SK-N-SH (cell line): ENCODE measurements at regions not wholly inside any gene's neighbourhood (a gene's known extent, or its start where the extent isn't known, plus 50 kb on each side); places are given as distances from the start of the nearest gene placed in this dataset.

Experiments used
- CTCF ChIA-PET: fragments of 300-600, 350-600 bp; formaldehyde crosslinking; extraction: SDS; loops from one replicate; lab custom pipeline; 2021; lab: Yijun Ruan, JAX
- POLR2A ChIA-PET: fragments of 350-600 bp; sonication (Branson Sonifier 250); formaldehyde crosslinking; extraction: SDS; loops from one replicate; lab custom pipeline; 2020; ENCODE audit warnings: antibody characterized with exemption, inconsistent platforms; lab: Yijun Ruan, JAX
- DNase-seq: peaks from one replicate; pipeline ENCODE4 v3.0.0; 2012
- H2AFZ ChIP-seq: fragments of 200-600 bp; sonication (generic); 2 replicates; pipeline ENCODE4 v1.8.1; 2016; ENCODE audit warnings: antibody characterized with exemption, mild to moderate bottlenecking, low read depth
- H3F3A ChIP-seq: fragments of 200-600 bp; sonication (generic); replicated peaks from 2 replicates; pipeline ENCODE3; 2016; ENCODE audit warnings: antibody characterized with exemption, mild to moderate bottlenecking; ENCODE audit not compliant: insufficient read depth
- H3K27ac ChIP-seq, 2 experiments: fragments of 200-500 bp in 1 of 2; fragments of 200-600 bp in 1 of 2; sonication (Bioruptor generic) in 1 of 2; sonication (generic), shearing (Covaris generic) in 1 of 2; 2 replicates each; pipeline versions ENCODE4 v1.5.1 to v1.6.1; 2014 to 2016; ENCODE audit warnings: low read depth in 2 of 2, inconsistent platforms in 1 of 2, low read length in 1 of 2, mild to moderate bottlenecking in 1 of 2, mixed read lengths in 1 of 2
- H3K27me3 ChIP-seq: fragments of 200-600 bp; sonication (generic), shearing (Covaris generic); 2 replicates; pipeline ENCODE4 v1.6.1; 2016; ENCODE audit warnings: mixed run types; ENCODE audit not compliant: insufficient read depth
- H3K36me3 ChIP-seq, 2 experiments: fragments of 200-500 bp in 1 of 2; fragments of 200-600 bp in 1 of 2; sonication (Bioruptor generic) in 1 of 2; sonication (generic) in 1 of 2; replicated peaks in 1 of 2; 2 replicates each; pipeline versions ENCODE3 to v1.5.1; 2014 to 2016; ENCODE audit warnings: low read length in 1 of 2, mild to moderate bottlenecking in 1 of 2; ENCODE audit not compliant: insufficient read depth in 2 of 2, control insufficient read depth in 1 of 2
- H3K4me1 ChIP-seq, 2 experiments: fragments of 200-500 bp in 1 of 2; fragments of 200-600 bp in 1 of 2; sonication (Bioruptor generic) in 1 of 2; sonication (generic), shearing (Covaris generic) in 1 of 2; 2 replicates each; pipeline versions ENCODE4 v1.5.1 to v1.6.1; 2014 to 2016; ENCODE audit warnings: low read depth in 1 of 2, low read length in 1 of 2, mixed run types in 1 of 2; ENCODE audit not compliant: insufficient read depth in 2 of 2, control insufficient read depth in 1 of 2
- H3K4me2 ChIP-seq: fragments of 200-600 bp; sonication (generic), shearing (Covaris generic); 2 replicates; pipeline ENCODE4 v1.6.1; 2017; ENCODE audit warnings: mixed run types
- H3K4me3 ChIP-seq, 2 experiments: fragments of 200-500 bp in 1 of 2; fragments of 200-600 bp in 1 of 2; sonication (Bioruptor generic) in 1 of 2; sonication (generic), shearing (Covaris generic) in 1 of 2; 2 replicates each; pipeline versions ENCODE4 v1.5.1 to v1.8.1; 2014 to 2016; ENCODE audit warnings: low read depth in 2 of 2, inconsistent platforms in 1 of 2, low read length in 1 of 2, mild to moderate bottlenecking in 1 of 2, mixed read lengths in 1 of 2, moderate library complexity in 1 of 2
- H3K79me2 ChIP-seq: fragments of 200-600 bp; sonication (generic); 2 replicates; pipeline ENCODE4 v1.8.1; 2017; ENCODE audit warnings: mild to moderate bottlenecking; ENCODE audit not compliant: insufficient read depth
- H3K9ac ChIP-seq: fragments of 200-600 bp; sonication (generic); 2 replicates; pipeline ENCODE4 v1.6.1; 2017; ENCODE audit warnings: mixed run types
- H3K9me2 ChIP-seq: fragments of 200-600 bp; sonication (generic); 2 replicates; pipeline ENCODE4 v1.6.1; 2017; ENCODE audit warnings: mixed run types
- H3K9me3 ChIP-seq: fragments of 200-600 bp; sonication (generic); 2 replicates; pipeline ENCODE4 v1.6.1; 2017; ENCODE audit warnings: mixed run types, mild to moderate bottlenecking, moderate library complexity
- H4K20me1 ChIP-seq: fragments of 200-600 bp; sonication (generic); 2 replicates; pipeline ENCODE4 v1.6.1; 2017; ENCODE audit warnings: mild to moderate bottlenecking, mixed run types; ENCODE audit not compliant: insufficient read depth
- CHD2 ChIP-seq: fragments of 150-350 bp; IDR thresholded peaks from 2 replicates; pipeline ENCODE4 v1.6.1; 2018; ENCODE audit warnings: low read length; ENCODE audit not compliant: partially characterized antibody
- CTCF ChIP-seq: fragments of 200-600 bp; sonication (generic); IDR thresholded peaks from 2 replicates; pipeline ENCODE4 v1.6.1; 2017; ENCODE audit warnings: antibody characterized with exemption, mild to moderate bottlenecking, moderate library complexity
- EP300 ChIP-seq, 2 experiments: IDR thresholded peaks; 2 replicates each; pipeline versions ENCODE4 v1.4.0 to v1.6.1; 2012; ENCODE audit warnings: borderline replicate concordance in 1 of 2, low read depth in 1 of 2, low read length in 1 of 2
- EZH2phosphoT487 ChIP-seq: fragments of 200-600 bp; sonication (generic); IDR thresholded peaks from 2 replicates; pipeline ENCODE4 v1.6.1; 2017; ENCODE audit warnings: low read depth, mixed run types, mild to moderate bottlenecking, antibody characterized with exemption, moderate library complexity, borderline replicate concordance
- FOSL2 ChIP-seq: IDR thresholded peaks from 2 replicates; pipeline ENCODE4 v1.4.0; 2012; ENCODE audit warnings: low read depth, mild to moderate bottlenecking, moderate library complexity, borderline replicate concordance
- GABPA ChIP-seq: IDR thresholded peaks from 2 replicates; pipeline ENCODE4 v1.4.0; 2012; ENCODE audit warnings: low read depth, mild to moderate bottlenecking
- GATA2 ChIP-seq: sonication (generic); formaldehyde crosslinking; IDR thresholded peaks from 2 replicates; pipeline ENCODE4 v1.5.0; 2020; ENCODE audit warnings: mild to moderate bottlenecking, missing genetic modification reagents
- JUND ChIP-seq: IDR thresholded peaks from 2 replicates; pipeline ENCODE4 v1.4.0; 2012
- MAX ChIP-seq: IDR thresholded peaks from 2 replicates; pipeline ENCODE4 v1.4.0; 2012; ENCODE audit warnings: low read depth
- MXI1 ChIP-seq: IDR thresholded peaks from 2 replicates; pipeline ENCODE4 v1.6.1; 2012; ENCODE audit warnings: mild to moderate bottlenecking, low read depth, low read length, improper control_type of control experiment
- NFIC ChIP-seq: IDR thresholded peaks from 2 replicates; pipeline ENCODE4 v1.4.0; 2012; ENCODE audit warnings: borderline replicate concordance
- RFX5 ChIP-seq: IDR thresholded peaks from 2 replicates; pipeline ENCODE4 v1.6.1; 2012; ENCODE audit warnings: mild to moderate bottlenecking, improper control_type of control experiment, low read length
- RXRA ChIP-seq: IDR thresholded peaks from 2 replicates; pipeline ENCODE4 v1.4.0; 2012; ENCODE audit warnings: low read depth, mild to moderate bottlenecking, borderline replicate concordance
- SIN3A ChIP-seq: IDR thresholded peaks from 2 replicates; pipeline ENCODE4 v1.6.1; 2012; ENCODE audit warnings: low read depth, mild to moderate bottlenecking, low read length, moderate library complexity, borderline replicate concordance
- SMC3 ChIP-seq: IDR thresholded peaks from 2 replicates; pipeline ENCODE4 v1.6.1; 2012; ENCODE audit warnings: low read depth, low read length, improper control_type of control experiment
- TAF1 ChIP-seq: IDR thresholded peaks from 2 replicates; pipeline ENCODE4 v1.6.1; 2012; ENCODE audit warnings: low read depth, mild to moderate bottlenecking, low read length, moderate library complexity, borderline replicate concordance
- TEAD4 ChIP-seq: IDR thresholded peaks from 2 replicates; pipeline ENCODE4 v1.4.0; 2012; ENCODE audit warnings: mild to moderate bottlenecking, borderline replicate concordance; ENCODE audit not compliant: insufficient read depth
- YY1 ChIP-seq: IDR thresholded peaks from 2 replicates; pipeline ENCODE4 v1.4.0; 2012; ENCODE audit warnings: low read depth, mild to moderate bottlenecking
- WGBS: methylation state at CpG from one replicate; pipeline ENCODE4 v1.1.6; 2017; ENCODE audit warnings: low lambda C conversion rate; 5-methylcytosine and 5-hydroxymethylcytosine counted together
- TF ChIP-seq, protein P1 (sequence below): IDR thresholded peaks from 2 replicates; pipeline ENCODE4; 2012
- TF ChIP-seq, protein P2 (sequence below): IDR thresholded peaks from 2 replicates; pipeline ENCODE4 v1.4.0; 2012; ENCODE audit warnings: low read depth, borderline replicate concordance
- TF ChIP-seq, protein P3 (sequence below): IDR thresholded peaks from 2 replicates; pipeline ENCODE4 v1.6.1; 2012; ENCODE audit warnings: mild to moderate bottlenecking, low read depth, low read length, moderate library complexity

DNA sequence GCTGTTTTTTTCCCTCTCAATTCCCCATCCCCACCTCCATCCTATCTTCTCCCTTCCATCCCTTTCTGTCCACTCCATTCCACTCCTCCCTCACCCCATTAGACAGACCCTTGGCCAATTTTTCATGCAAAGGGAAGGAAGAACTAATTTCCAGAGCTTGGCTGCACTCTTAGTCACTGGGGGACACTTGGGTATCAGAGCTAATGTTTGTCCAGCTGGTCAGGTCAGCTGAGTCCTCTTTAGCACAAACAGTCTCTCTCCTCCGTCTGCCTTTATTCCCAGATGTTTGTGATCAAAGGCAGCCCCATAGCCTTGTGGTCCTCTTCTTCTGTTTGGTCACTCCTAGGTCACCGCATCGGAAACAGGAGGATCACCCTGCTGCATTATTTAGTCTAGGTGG is 148.5 kb downstream of the NMUR2 start:
- H2AFZ ChIP-seq, result no peak overlapping the region
- POLR2A ChIA-PET, result no interaction called here
- no peak overlapping the region for H3K4me3 ChIP-seq
- H3K36me3 ChIP-seq, result no peaks in the 10 kb centered on the region
- 2% methylated on average over 3 of the region's 3 CpGs for WGBS
- TF ChIP-seq FOSL2 (no peak), EZH2phosphoT487 (no peak), RXRA (no peak), GABPA (no peak), TEAD4 (no peak), TAF1 (no peak), SIN3A (no peak), CTCF (no peak), CHD2 (no peak), MAX (no peak), NFIC (no peak), RFX5 (no peak), EP300 (IDR thresholded peaks at IDR 0.05; ENCODE audit: borderline replicate concordance in 1 of 2, low read depth in 1 of 2, low read length in 1 of 2) (no peak), MXI1 (no peak), SMC3 (no peak), JUND (no peak)
- TF ChIP-seq, all 33 proteins: peak for 0
- no peaks in the 10 kb centered on the region for H3K9me3 ChIP-seq
- H3F3A ChIP-seq, result no peaks in the 10 kb centered on the region
- H3K79me2 ChIP-seq, result no peaks in the 10 kb centered on the region
- H3K9ac ChIP-seq, result no peak overlapping the region
- H3K9me2 ChIP-seq, result no peaks in the 10 kb centered on the region
- no peaks in the 10 kb centered on the region for H4K20me1 ChIP-seq
- no peak overlapping the region for H3K27ac ChIP-seq
- no peaks in the 10 kb centered on the region for H3K27me3 ChIP-seq
- no peak overlapping the region for H3K4me2 ChIP-seq
- CTCF ChIA-PET, result interaction anchor here (0.7 kb wide), 1 partner anchor 1941 kb away, joined by 3 read pairs; no protein-coding TSS in a partner anchor
- H3K4me1 ChIP-seq, result no peaks in the 10 kb centered on the region
- DNase-seq, result no peak

DNA sequence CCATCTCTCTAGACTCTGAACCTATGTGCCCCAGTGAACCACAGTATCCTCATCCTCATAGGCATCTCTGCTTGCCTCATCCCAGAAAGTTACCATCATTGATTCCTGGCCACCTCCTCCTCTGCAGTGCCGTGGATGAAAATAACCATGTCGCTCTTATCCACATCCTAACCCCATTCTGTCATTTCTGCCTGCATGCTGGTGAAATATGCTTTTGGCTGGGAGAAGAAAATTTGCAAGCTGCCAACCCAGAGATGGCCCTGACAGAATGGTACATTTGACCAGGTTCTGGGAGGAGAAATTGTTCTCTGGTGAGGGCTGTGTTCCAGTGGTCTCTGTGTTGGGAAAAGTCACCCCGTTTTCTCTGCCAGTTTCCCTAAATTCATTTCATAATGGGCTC is 149.7 kb downstream of the NMUR2 start:
- WGBS, result 25% methylated on average over 3 of the region's 3 CpGs
- Histone ChIP-seq H3K27ac (no peak overlapping the region), H3K4me1 (no peaks in the 10 kb centered on the region), H3K4me3 (no peak overlapping the region), H3K9me3 (no peaks in the 10 kb centered on the region), H4K20me1 (no peaks in the 10 kb centered on the region), H3K4me2 (no peak overlapping the region), H3K79me2 (no peaks in the 10 kb centered on the region), H3K36me3 (no peaks in the 10 kb centered on the region), H3K9ac (no peak overlapping the region), H3F3A (no peaks in the 10 kb centered on the region), H3K9me2 (no peaks in the 10 kb centered on the region), H3K27me3 (no peaks in the 10 kb centered on the region), H2AFZ (no peak overlapping the region)
- CTCF ChIA-PET, result no interaction called here
- POLR2A ChIA-PET, result no interaction called here
- DNase-seq, result no peak
- TF ChIP-seq TEAD4 (no peak), YY1 (no peak), GATA2 (CRISPR knock-in tag) (no peak), EZH2phosphoT487 (no peak), EP300 (IDR thresholded peaks at IDR 0.05; ENCODE audit: borderline replicate concordance in 1 of 2, low read depth in 1 of 2, low read length in 1 of 2) (no peak)
- TF ChIP-seq, protein P1, sequence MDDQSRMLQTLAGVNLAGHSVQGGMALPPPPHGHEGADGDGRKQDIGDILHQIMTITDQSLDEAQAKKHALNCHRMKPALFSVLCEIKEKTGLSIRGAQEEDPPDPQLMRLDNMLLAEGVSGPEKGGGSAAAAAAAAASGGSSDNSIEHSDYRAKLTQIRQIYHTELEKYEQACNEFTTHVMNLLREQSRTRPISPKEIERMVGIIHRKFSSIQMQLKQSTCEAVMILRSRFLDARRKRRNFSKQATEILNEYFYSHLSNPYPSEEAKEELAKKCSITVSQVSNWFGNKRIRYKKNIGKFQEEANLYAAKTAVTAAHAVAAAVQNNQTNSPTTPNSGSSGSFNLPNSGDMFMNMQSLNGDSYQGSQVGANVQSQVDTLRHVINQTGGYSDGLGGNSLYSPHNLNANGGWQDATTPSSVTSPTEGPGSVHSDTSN, result no peak
- TF ChIP-seq, protein P2, sequence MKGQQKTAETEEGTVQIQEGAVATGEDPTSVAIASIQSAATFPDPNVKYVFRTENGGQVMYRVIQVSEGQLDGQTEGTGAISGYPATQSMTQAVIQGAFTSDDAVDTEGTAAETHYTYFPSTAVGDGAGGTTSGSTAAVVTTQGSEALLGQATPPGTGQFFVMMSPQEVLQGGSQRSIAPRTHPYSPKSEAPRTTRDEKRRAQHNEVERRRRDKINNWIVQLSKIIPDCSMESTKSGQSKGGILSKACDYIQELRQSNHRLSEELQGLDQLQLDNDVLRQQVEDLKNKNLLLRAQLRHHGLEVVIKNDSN, result no peak
- TF ChIP-seq, protein P3, sequence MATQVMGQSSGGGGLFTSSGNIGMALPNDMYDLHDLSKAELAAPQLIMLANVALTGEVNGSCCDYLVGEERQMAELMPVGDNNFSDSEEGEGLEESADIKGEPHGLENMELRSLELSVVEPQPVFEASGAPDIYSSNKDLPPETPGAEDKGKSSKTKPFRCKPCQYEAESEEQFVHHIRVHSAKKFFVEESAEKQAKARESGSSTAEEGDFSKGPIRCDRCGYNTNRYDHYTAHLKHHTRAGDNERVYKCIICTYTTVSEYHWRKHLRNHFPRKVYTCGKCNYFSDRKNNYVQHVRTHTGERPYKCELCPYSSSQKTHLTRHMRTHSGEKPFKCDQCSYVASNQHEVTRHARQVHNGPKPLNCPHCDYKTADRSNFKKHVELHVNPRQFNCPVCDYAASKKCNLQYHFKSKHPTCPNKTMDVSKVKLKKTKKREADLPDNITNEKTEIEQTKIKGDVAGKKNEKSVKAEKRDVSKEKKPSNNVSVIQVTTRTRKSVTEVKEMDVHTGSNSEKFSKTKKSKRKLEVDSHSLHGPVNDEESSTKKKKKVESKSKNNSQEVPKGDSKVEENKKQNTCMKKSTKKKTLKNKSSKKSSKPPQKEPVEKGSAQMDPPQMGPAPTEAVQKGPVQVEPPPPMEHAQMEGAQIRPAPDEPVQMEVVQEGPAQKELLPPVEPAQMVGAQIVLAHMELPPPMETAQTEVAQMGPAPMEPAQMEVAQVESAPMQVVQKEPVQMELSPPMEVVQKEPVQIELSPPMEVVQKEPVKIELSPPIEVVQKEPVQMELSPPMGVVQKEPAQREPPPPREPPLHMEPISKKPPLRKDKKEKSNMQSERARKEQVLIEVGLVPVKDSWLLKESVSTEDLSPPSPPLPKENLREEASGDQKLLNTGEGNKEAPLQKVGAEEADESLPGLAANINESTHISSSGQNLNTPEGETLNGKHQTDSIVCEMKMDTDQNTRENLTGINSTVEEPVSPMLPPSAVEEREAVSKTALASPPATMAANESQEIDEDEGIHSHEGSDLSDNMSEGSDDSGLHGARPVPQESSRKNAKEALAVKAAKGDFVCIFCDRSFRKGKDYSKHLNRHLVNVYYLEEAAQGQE, result no peak
